MM.1S (cell line): ENCODE measurements at regions not wholly inside any gene's neighbourhood (a gene's known extent, or its start where the extent isn't known, plus 50 kb on each side); places are given as distances from the start of the nearest gene placed in this dataset.

Experiments
- DNase-seq: peaks from one replicate; pipeline ENCODE4 v3.0.0-alpha.2; 2015
- H2AFZ ChIP-seq: fragments of 300-600 bp; sonication (generic); 2 replicates; pipeline ENCODE4 v1.6.0; 2016; ENCODE audit warnings: antibody characterized with exemption, low read length
- H3F3A ChIP-seq: fragments of 300-600 bp; sonication (generic); 2 replicates; pipeline ENCODE4 v1.6.1; 2016; ENCODE audit warnings: mild to moderate bottlenecking, antibody characterized with exemption, low read length, moderate library complexity, mixed read lengths; ENCODE audit not compliant: insufficient read depth
- H3K27ac ChIP-seq: fragments of 300-600 bp; sonication (generic); 2 replicates; pipeline ENCODE4 v1.5.1; 2016; ENCODE audit warnings: mild to moderate bottlenecking, low read length
- H3K27me3 ChIP-seq: fragments of 300-600 bp; sonication (generic); replicated peaks from 2 replicates; pipeline ENCODE4 v1.6.0; 2016; ENCODE audit warnings: low read length; ENCODE audit not compliant: insufficient read depth
- H3K36me3 ChIP-seq: fragments of 300-600 bp; sonication (generic); replicated peaks from 2 replicates; pipeline ENCODE4 v1.6.1; 2016; ENCODE audit warnings: mild to moderate bottlenecking, low read length, mixed read lengths; ENCODE audit not compliant: insufficient read depth
- H3K4me1 ChIP-seq: fragments of 300-600 bp; sonication (generic); 2 replicates; pipeline ENCODE4 v1.6.1; 2016; ENCODE audit warnings: low read length, mixed read lengths
- H3K4me2 ChIP-seq: fragments of 300-600 bp; sonication (generic); 2 replicates; pipeline ENCODE4 v1.6.0; 2016; ENCODE audit warnings: low read depth, low read length
- H3K4me3 ChIP-seq: fragments of 300-600 bp; sonication (generic); 2 replicates; pipeline ENCODE4 v1.5.1; 2016; ENCODE audit warnings: low read length, mixed read lengths
- H3K79me2 ChIP-seq: fragments of 300-600 bp; sonication (generic); 2 replicates; pipeline ENCODE4 v1.6.1; 2016; ENCODE audit warnings: mixed run types, low read length, mixed read lengths
- H3K9ac ChIP-seq: fragments of 300-600 bp; sonication (generic); 2 replicates; pipeline ENCODE4 v1.6.1; 2016; ENCODE audit warnings: low read length, mixed read lengths
- H3K9me2 ChIP-seq: fragments of 300-600 bp; sonication (generic); replicated peaks from 2 replicates; pipeline ENCODE4 v1.6.1; 2016; ENCODE audit warnings: mild to moderate bottlenecking, low read length, mixed read lengths; ENCODE audit not compliant: insufficient read depth
- H3K9me3 ChIP-seq: fragments of 300-600 bp; sonication (generic); replicated peaks from 2 replicates; pipeline ENCODE4 v1.6.1; 2016; ENCODE audit warnings: mild to moderate bottlenecking, low read length, mixed read lengths; ENCODE audit not compliant: insufficient read depth
- H4K20me1 ChIP-seq: fragments of 300-600 bp; sonication (generic); 2 replicates; pipeline ENCODE4 v1.6.1; 2016; ENCODE audit warnings: mild to moderate bottlenecking, low read length, moderate library complexity, mixed read lengths; ENCODE audit not compliant: insufficient read depth
- EZH2 ChIP-seq: fragments of 300-600 bp; sonication (generic); optimal IDR thresholded peaks from 2 replicates; pipeline ENCODE3; 2017; ENCODE audit warnings: low read depth, mild to moderate bottlenecking, antibody characterized with exemption, low read length, mixed read lengths
- EZH2phosphoT487 ChIP-seq: fragments of 300-600 bp; sonication (generic); IDR thresholded peaks from 2 replicates; pipeline ENCODE4 v1.6.1; 2018; ENCODE audit warnings: antibody characterized with exemption, low read length
- TF ChIP-seq, protein P1 (sequence below): fragments of 300-600 bp; sonication (generic); IDR thresholded peaks from 2 replicates; pipeline ENCODE4 v1.5.1; 2016; ENCODE audit warnings: antibody characterized with exemption, low read length, mixed read lengths

DNA sequence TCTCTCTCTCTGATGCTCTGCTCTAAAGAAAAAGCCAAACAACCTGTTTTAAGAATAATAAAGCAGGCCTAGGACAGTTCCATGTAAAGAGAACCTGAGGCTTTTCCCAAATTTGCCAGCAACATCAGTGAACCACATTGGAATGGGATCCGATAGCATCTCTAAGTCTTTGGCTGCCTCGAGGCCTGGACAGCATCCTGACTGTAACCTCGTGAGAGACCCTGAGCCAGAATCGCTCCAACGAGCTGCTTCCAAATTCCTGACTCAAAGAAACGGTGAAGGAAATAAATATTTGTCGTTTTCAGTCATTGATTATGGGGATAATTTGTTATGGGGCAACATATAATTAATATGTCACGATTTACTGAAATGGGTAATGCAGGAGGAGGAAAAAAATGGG is 1012.8 kb downstream of the ROBO2 start:
- Histone ChIP-seq H2AFZ (no peak overlapping the region), H3K36me3 (no peaks in the 10 kb centered on the region), H3K27ac (no peak overlapping the region)

DNA sequence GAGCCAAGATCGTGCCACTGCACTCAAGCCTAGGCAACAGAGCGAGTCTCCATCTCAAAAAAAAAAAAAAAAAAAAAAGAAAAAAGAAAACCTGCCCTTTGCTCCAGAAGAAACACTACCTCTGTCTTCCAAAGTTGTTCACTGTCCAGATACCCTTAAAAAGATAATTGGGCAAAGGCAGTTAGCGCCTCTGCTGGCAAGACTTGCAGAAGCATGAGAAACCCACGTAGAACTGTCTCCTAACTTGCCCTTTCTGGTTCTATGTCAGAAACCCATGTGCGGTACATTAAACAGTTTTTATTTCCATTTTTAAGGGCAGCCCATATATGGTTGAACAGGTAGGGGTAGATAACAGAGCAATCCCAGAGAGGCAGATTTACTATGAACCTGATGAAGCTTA is 1026.4 kb downstream of the ROBO2 start:
- no peak overlapping the region for H3K4me2 ChIP-seq
- H3K9me3 ChIP-seq: no peaks in the 10 kb centered on the region
- no peaks in the 10 kb centered on the region for H3K27me3 ChIP-seq
- H4K20me1 ChIP-seq: no peaks in the 10 kb centered on the region
- H3K79me2 ChIP-seq: no peaks in the 10 kb centered on the region
- no peak for DNase-seq
- no peak overlapping the region for H3K4me3 ChIP-seq
- TF ChIP-seq EZH2 (no peak), EZH2phosphoT487 (no peak)
- TF ChIP-seq, protein P1, sequence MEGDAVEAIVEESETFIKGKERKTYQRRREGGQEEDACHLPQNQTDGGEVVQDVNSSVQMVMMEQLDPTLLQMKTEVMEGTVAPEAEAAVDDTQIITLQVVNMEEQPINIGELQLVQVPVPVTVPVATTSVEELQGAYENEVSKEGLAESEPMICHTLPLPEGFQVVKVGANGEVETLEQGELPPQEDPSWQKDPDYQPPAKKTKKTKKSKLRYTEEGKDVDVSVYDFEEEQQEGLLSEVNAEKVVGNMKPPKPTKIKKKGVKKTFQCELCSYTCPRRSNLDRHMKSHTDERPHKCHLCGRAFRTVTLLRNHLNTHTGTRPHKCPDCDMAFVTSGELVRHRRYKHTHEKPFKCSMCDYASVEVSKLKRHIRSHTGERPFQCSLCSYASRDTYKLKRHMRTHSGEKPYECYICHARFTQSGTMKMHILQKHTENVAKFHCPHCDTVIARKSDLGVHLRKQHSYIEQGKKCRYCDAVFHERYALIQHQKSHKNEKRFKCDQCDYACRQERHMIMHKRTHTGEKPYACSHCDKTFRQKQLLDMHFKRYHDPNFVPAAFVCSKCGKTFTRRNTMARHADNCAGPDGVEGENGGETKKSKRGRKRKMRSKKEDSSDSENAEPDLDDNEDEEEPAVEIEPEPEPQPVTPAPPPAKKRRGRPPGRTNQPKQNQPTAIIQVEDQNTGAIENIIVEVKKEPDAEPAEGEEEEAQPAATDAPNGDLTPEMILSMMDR: no peak
- no peak overlapping the region for H3K9ac ChIP-seq
- H3K9me2 ChIP-seq: no peaks in the 10 kb centered on the region
- H3K4me1 ChIP-seq: no peaks in the 10 kb centered on the region
- no peak overlapping the region for H2AFZ ChIP-seq
- H3F3A ChIP-seq: no peaks in the 10 kb centered on the region
- no peak overlapping the region for H3K27ac ChIP-seq
- H3K36me3 ChIP-seq: no peaks in the 10 kb centered on the region

More for the DNA sequence above, 1012.8 kb downstream of the ROBO2 start:
- Histone ChIP-seq H3K4me2 (no peak overlapping the region), H3K9ac (no peak overlapping the region), H3K4me1 (no peaks in the 10 kb centered on the region; the same call in 1 of the 2 replicates), H3K4me3 (no peak overlapping the region), H3K9me2 (no peaks in the 10 kb centered on the region), H3K79me2 (no peaks in the 10 kb centered on the region), H3K27me3 (no peaks in the 10 kb centered on the region), H3K9me3 (no peaks in the 10 kb centered on the region), H4K20me1 (no peaks in the 10 kb centered on the region), H3F3A (no peaks in the 10 kb centered on the region)
- TF ChIP-seq, protein P1: no peak
- TF ChIP-seq EZH2 (no peak), EZH2phosphoT487 (no peak)
- DNase-seq: no peak

DNA sequence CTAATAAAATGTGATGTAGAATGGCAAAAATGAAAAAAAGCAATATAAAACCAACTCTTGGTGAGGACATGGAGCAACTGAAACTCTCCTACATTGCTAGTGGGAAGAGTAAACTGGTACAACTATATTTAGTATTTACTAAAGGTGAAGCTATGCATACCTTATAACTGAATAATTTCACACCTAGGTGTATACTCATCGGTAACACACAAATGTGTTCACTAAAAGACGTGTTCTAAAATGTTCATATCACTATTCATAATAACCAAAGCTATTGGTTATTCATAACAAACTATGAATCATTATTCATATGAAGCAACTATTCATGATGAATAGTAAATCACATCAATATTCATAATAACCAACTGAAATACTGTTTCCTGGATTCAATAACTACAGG is 1030.3 kb downstream of the ROBO2 start:
- DNase-seq: no peak
- Histone ChIP-seq H3K9me3 (no peaks in the 10 kb centered on the region), H3K9ac (no peak overlapping the region), H3K9me2 (no peaks in the 10 kb centered on the region), H3K27me3 (no peaks in the 10 kb centered on the region), H3K79me2 (no peaks in the 10 kb centered on the region), H2AFZ (no peak overlapping the region), H3K27ac (no peak overlapping the region), H4K20me1 (no peaks in the 10 kb centered on the region), H3K4me2 (no peak overlapping the region), H3K4me3 (no peak overlapping the region), H3K36me3 (no peaks in the 10 kb centered on the region), H3F3A (no peaks in the 10 kb centered on the region), H3K4me1 (no peaks in the 10 kb centered on the region)
- TF ChIP-seq EZH2phosphoT487: no peak
- TF ChIP-seq, protein P1: no peak
- no peak for TF ChIP-seq EZH2
